H9 (cell line): ENCODE measurements at regions not wholly inside any gene's neighbourhood (a gene's known extent, or its start where the extent isn't known, plus 50 kb on each side); places are given as distances from the start of the nearest gene placed in this dataset.

ENCODE experiments used
- DNase-seq: peaks from one replicate; pipeline ENCODE4 v3.0.0-alpha.2; 2017
- H2AFZ ChIP-seq: one replicate; pipeline ENCODE4 v1.6.1; 2013; ENCODE audit warnings: mild to moderate bottlenecking, low read length, control low read depth, moderate library complexity
- H2AK5ac ChIP-seq: 2 replicates; pipeline ENCODE4 v1.6.1; 2013; ENCODE audit warnings: low read length, control low read depth, mixed read lengths; ENCODE audit not compliant: insufficient read length
- H2BK120ac ChIP-seq: one replicate; pipeline ENCODE4 v1.6.1; 2013; ENCODE audit warnings: low read depth, mild to moderate bottlenecking, low read length, control low read depth, inconsistent platforms; ENCODE audit not compliant: poor library complexity, severe bottlenecking
- H2BK12ac ChIP-seq: 2 replicates; pipeline ENCODE4 v1.6.1; 2013; ENCODE audit warnings: low read length, control low read depth, mixed read lengths, low read depth; ENCODE audit not compliant: insufficient read length
- H2BK15ac ChIP-seq: 2 replicates; pipeline ENCODE4 v1.6.1; 2013; ENCODE audit warnings: low read depth, low read length, control low read depth
- H2BK20ac ChIP-seq: one replicate; pipeline ENCODE4 v1.6.1; 2013; ENCODE audit warnings: low read depth, mild to moderate bottlenecking, low read length, control low read depth, inconsistent platforms; ENCODE audit not compliant: poor library complexity, severe bottlenecking
- H2BK5ac ChIP-seq: 2 replicates; pipeline ENCODE4 v1.6.1; 2013; ENCODE audit warnings: low read length, control low read depth, mixed read lengths; ENCODE audit not compliant: insufficient read length
- H3K14ac ChIP-seq: 2 replicates; pipeline ENCODE4 v1.6.1; 2013; ENCODE audit warnings: low read length, control low read depth; ENCODE audit not compliant: insufficient read depth
- H3K18ac ChIP-seq: 2 replicates; pipeline ENCODE4 v1.6.1; 2013; ENCODE audit warnings: low read depth, mild to moderate bottlenecking, mixed read lengths, low read length, control low read depth; ENCODE audit not compliant: insufficient read length
- H3K23ac ChIP-seq: 2 replicates; pipeline ENCODE4 v1.6.1; 2013; ENCODE audit warnings: low read length, control low read depth, mixed read lengths, low read depth; ENCODE audit not compliant: insufficient read length
- H3K23me2 ChIP-seq: 2 replicates; pipeline ENCODE4 v1.6.1; 2013; ENCODE audit warnings: low read depth, mild to moderate bottlenecking, mixed read lengths, low read length, control low read depth; ENCODE audit not compliant: insufficient read length, poor library complexity, severe bottlenecking
- H3K27ac ChIP-seq: 2 replicates; pipeline ENCODE4 v1.5.1; 2013; ENCODE audit warnings: low read length, control low read depth, mixed read lengths, low read depth; ENCODE audit not compliant: insufficient read length
- H3K27me3 ChIP-seq: 2 replicates; pipeline ENCODE4 v1.6.1; 2013; ENCODE audit warnings: low read length, control low read depth, inconsistent platforms; ENCODE audit not compliant: insufficient read depth
- H3K4ac ChIP-seq: 2 replicates; pipeline ENCODE4 v1.6.1; 2013; ENCODE audit warnings: low read depth, mild to moderate bottlenecking, control low read depth, inconsistent platforms, low read length, moderate library complexity
- H3K4me1 ChIP-seq: 2 replicates; pipeline ENCODE4 v1.6.1; 2013; ENCODE audit warnings: low read length, control low read depth, inconsistent platforms; ENCODE audit not compliant: insufficient read depth
- H3K4me2 ChIP-seq: 2 replicates; pipeline ENCODE4 v1.6.1; 2013; ENCODE audit warnings: low read length, control low read depth, mixed read lengths; ENCODE audit not compliant: insufficient read length, insufficient read depth
- H3K56ac ChIP-seq: 2 replicates; pipeline ENCODE4 v1.6.1; 2013; ENCODE audit warnings: low read depth, mild to moderate bottlenecking, mixed read lengths, low read length, control low read depth; ENCODE audit not compliant: insufficient read length
- H3K79me1 ChIP-seq: 2 replicates; pipeline ENCODE4 v1.6.1; 2013; ENCODE audit warnings: low read depth, mild to moderate bottlenecking, moderate library complexity, low read length, control low read depth, inconsistent platforms; ENCODE audit not compliant: insufficient read depth, poor library complexity, severe bottlenecking
- H3K79me2 ChIP-seq: 2 replicates; pipeline ENCODE4 v1.6.1; 2013; ENCODE audit warnings: low read length, control low read depth, inconsistent platforms; ENCODE audit not compliant: insufficient read depth
- H3K9ac ChIP-seq: 2 replicates; pipeline ENCODE4 v1.6.1; 2013; ENCODE audit warnings: low read length, control low read depth, mixed read lengths; ENCODE audit not compliant: insufficient read length; ENCODE audit errors: extremely low read depth
- H3K9me3 ChIP-seq: one replicate; pipeline ENCODE4 v1.6.1; 2013; ENCODE audit warnings: low read depth, low read length, inconsistent platforms; ENCODE audit not compliant: control insufficient read depth
- H3T11ph ChIP-seq: one replicate; pipeline ENCODE4 v1.6.1; 2013; ENCODE audit warnings: mild to moderate bottlenecking, low read length, control low read depth, inconsistent platforms
- H4K20me1 ChIP-seq: one replicate; pipeline ENCODE4 v1.6.1; 2013; ENCODE audit not compliant: control insufficient read depth, insufficient read length, insufficient read depth
- H4K5ac ChIP-seq: 2 replicates; pipeline ENCODE4 v1.6.1; 2013; ENCODE audit warnings: low read depth, mild to moderate bottlenecking, mixed read lengths, low read length, control low read depth; ENCODE audit not compliant: insufficient read length
- H4K8ac ChIP-seq: replicated peaks from 2 replicates; pipeline ENCODE4 v1.6.1; 2013; ENCODE audit warnings: low read length, control low read depth, mixed read lengths, low read depth; ENCODE audit not compliant: insufficient read length
- H4K91ac ChIP-seq: 2 replicates; pipeline ENCODE4 v1.6.1; 2013; ENCODE audit warnings: low read depth, mild to moderate bottlenecking, moderate library complexity, mixed read lengths, low read length, control low read depth; ENCODE audit not compliant: insufficient read length
- H3K27ac Mint-ChIP-seq, 3 experiments: 2 replicates in 2 of 3; 3 replicates in 1 of 3; pipeline ENCODE4 v1.8.0; 2020 to 2021; ENCODE audit warnings: mixed read lengths in 3 of 3, mild to moderate bottlenecking in 1 of 3, moderate library complexity in 1 of 3
- H3K27me3 Mint-ChIP-seq: 2 replicates; pipeline ENCODE4 v1.8.0; 2021; ENCODE audit warnings: low read depth, mild to moderate bottlenecking, moderate library complexity, mixed read lengths
- H3K36me3 Mint-ChIP-seq, 3 experiments: 2 replicates in 2 of 3; 3 replicates in 1 of 3; pipeline ENCODE4 v1.8.0; 2020 to 2021; ENCODE audit warnings: low read depth in 3 of 3, mixed read lengths in 3 of 3; ENCODE audit not compliant: insufficient read depth in 1 of 3
- H3K4me1 Mint-ChIP-seq, 2 experiments: 2 replicates each; pipeline ENCODE4 v1.8.0; 2020; ENCODE audit warnings: mixed read lengths in 2 of 2
- H3K4me3 Mint-ChIP-seq, 2 experiments: 2 replicates in 1 of 2; 3 replicates in 1 of 2; pipeline ENCODE4 v1.8.0; 2020 to 2021; ENCODE audit warnings: mild to moderate bottlenecking in 2 of 2, mixed read lengths in 2 of 2, moderate library complexity in 1 of 2
- H3K9me3 Mint-ChIP-seq, 2 experiments: 2 replicates in 1 of 2; 3 replicates in 1 of 2; pipeline ENCODE4 v1.8.0; 2020; ENCODE audit warnings: mild to moderate bottlenecking in 2 of 2, mixed read lengths in 2 of 2, moderate library complexity in 1 of 2
- WGBS: extraction: QIAGEN DNeasy Blood & Tissue Kit; methylation state at CpG from one replicate; pipeline ENCODE4 v1.1.7; 2013; ENCODE audit warnings: missing lambda C conversion rate, low lambda C conversion rate, mixed read lengths; ENCODE audit not compliant: insufficient read length; ENCODE audit errors: extremely low coverage; 5-methylcytosine and 5-hydroxymethylcytosine counted together
- TF ChIP-seq, protein P1 (sequence below): fragments of 200-600 bp; sonication (generic); conservative IDR thresholded peaks from 3 replicates; pipeline ENCODE4 v1.8.0; 2021; ENCODE audit warnings: antibody characterized with exemption, mild to moderate bottlenecking

DNA sequence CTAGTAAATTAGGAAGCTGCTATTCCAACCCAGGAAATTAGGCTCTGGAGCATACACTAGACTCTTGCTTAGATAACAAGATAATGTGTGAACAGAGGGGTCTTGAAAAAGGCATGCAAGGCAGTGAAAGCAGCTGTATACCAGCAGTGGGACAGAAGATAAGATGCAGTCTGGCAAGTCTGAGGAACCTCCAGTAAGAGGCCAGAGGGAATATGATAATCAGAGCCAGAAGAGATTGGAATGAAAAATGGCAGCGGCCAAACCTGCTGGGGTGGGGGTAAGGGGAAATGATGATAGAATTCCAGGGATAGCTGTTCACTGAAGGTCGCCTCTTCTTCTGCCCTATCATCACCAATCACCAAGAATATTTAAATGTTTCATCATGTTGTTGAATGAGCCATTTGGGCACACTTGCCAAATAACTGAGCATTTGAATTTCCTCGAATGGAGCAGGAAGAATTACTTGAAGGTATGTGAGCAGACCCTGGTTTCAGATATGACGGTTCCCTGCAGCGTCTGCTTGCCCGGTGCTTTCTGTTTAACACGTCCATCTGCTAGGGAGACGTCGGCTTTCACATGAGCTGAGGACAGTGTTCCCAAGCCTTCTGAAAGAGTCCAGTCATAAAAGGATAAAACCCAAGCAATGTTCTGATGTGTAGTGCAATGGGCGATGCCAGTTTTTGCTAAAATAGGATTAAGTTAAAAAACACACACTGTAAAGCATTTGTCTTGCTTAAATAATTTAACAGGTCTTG lies 173.3 kb downstream of the RWDD3 start:
- Histone ChIP-seq H3K79me2 (no peaks in the 10 kb centered on the region), H2AFZ (no peak overlapping the region), H3K14ac (0 out of 2 replicates have a peak overlapping the region, but pooled peaks have one; percentile 16), H2BK15ac (no peak overlapping the region), H3T11ph (no peak overlapping the region), H3K79me1 (no peaks in the 10 kb centered on the region), H3K18ac (no peak overlapping the region), H2BK20ac (no peak overlapping the region), H2BK120ac (no peak overlapping the region), H3K9me3 (peaks cover 13% of the 10 kb centered on the region), H2BK5ac (peak overlapping the region; percentile 82), H3K27ac (peak overlapping the region; percentile 98), H2AK5ac (no peak overlapping the region), H3K9ac (no peak overlapping the region), H3K27me3 (no peaks in the 10 kb centered on the region), H3K4me1 (peaks cover 16% of the 10 kb centered on the region; the same call in 1 of the 2 replicates), H4K5ac (peak overlapping the region; percentile 14), H3K56ac (peak overlapping the region; percentile 30), H3K4ac (no peak overlapping the region), H4K20me1 (no peaks in the 10 kb centered on the region), H3K23ac (no peak overlapping the region), H3K23me2 (no peaks in the 10 kb centered on the region), H4K91ac (no peak overlapping the region), H3K4me2 (peak overlapping the region; percentile 21), H4K8ac (no peak overlapping the region), H2BK12ac (peak overlapping the region; percentile 22)
- H3K4me3 Mint-ChIP-seq: no peak overlapping the region
- DNase-seq: peak; percentile 43
- H3K9me3 Mint-ChIP-seq: peaks cover 23 to 25% of the 10 kb centered on the region in 2 experiments
- TF ChIP-seq, protein P1, sequence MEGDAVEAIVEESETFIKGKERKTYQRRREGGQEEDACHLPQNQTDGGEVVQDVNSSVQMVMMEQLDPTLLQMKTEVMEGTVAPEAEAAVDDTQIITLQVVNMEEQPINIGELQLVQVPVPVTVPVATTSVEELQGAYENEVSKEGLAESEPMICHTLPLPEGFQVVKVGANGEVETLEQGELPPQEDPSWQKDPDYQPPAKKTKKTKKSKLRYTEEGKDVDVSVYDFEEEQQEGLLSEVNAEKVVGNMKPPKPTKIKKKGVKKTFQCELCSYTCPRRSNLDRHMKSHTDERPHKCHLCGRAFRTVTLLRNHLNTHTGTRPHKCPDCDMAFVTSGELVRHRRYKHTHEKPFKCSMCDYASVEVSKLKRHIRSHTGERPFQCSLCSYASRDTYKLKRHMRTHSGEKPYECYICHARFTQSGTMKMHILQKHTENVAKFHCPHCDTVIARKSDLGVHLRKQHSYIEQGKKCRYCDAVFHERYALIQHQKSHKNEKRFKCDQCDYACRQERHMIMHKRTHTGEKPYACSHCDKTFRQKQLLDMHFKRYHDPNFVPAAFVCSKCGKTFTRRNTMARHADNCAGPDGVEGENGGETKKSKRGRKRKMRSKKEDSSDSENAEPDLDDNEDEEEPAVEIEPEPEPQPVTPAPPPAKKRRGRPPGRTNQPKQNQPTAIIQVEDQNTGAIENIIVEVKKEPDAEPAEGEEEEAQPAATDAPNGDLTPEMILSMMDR: no peak
- peaks cover 45 to 49% of the 10 kb centered on the region in 2 experiments for H3K4me1 Mint-ChIP-seq
- peaks cover 4% of the 10 kb centered on the region; the same call in 1 of the 2 replicates for H3K27me3 Mint-ChIP-seq
- WGBS: no CpG with 5 or more reads among the region's 10 CpGs
- H3K36me3 Mint-ChIP-seq: peaks cover 18 to 32% (median 20%) of the 10 kb centered on the region in 3 experiments
- H3K27ac Mint-ChIP-seq: peak overlapping the region; percentile 84 to 99 (median 98)
